ENCODE measurements at regions not wholly inside any gene's neighbourhood (a gene's known extent, or its start where the extent isn't known, plus 50 kb on each side); places are given as distances from the start of the nearest gene placed in this dataset.

DNA sequence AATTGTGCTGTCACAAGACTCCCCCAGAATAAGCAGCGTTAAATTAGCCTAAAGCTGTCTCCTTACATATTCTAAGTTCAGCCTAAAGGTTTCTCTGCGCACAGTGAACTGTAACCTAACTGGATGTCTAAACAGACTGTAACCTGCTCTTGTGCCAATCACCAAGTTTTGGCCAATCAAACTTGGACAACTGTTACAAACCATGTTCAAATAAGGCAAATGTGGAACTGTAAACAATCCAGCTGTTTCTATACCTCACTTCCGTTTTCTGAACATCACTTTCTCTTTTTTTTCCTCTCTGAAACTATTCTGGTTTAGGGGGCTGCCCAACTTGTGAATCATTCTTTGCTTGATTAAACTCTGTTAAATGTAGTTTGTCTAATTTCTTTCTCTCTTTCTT, 252.2 kb upstream of the HABP2 start:
- WGBS (ENCODE audit: extremely low coverage, insufficient coverage, low lambda C conversion rate) = no CpG with 5 or more reads among the region's 3 CpGs
- Histone ChIP-seq H3K4me3 (ENCODE audit: low read length) (no peak overlapping the region), H3K4me2 (ENCODE audit: low read length) (no peak overlapping the region), H3K4me1 (ENCODE audit: control insufficient read depth, low read depth, low read length) (no peaks in the 10 kb centered on the region), H3K9ac (ENCODE audit: low read length) (no peak overlapping the region), H4K8ac (ENCODE audit: low read depth, low read length) (no peak overlapping the region), H2BK5ac (ENCODE audit: low read length) (no peak overlapping the region), H2BK15ac (replicated peaks; ENCODE audit: low read depth) (no peak overlapping the region), H3K23ac (ENCODE audit: low read length) (no peak overlapping the region), H3K56ac (ENCODE audit: low read length) (no peak overlapping the region), H3K79me1 (ENCODE audit: low read length) (no peaks in the 10 kb centered on the region), H3K36me3 (ENCODE audit: control insufficient read depth, insufficient read depth, low read length) (no peaks in the 10 kb centered on the region), H3K4ac (ENCODE audit: low read depth, low read length) (no peak overlapping the region), H3K79me2 (ENCODE audit: control insufficient read depth, insufficient read depth, low read length) (no peaks in the 10 kb centered on the region), H3K27me3 (ENCODE audit: insufficient read depth, low read length, poor library complexity) (no peaks in the 10 kb centered on the region), H4K5ac (ENCODE audit: low read length) (no peak overlapping the region), H2BK120ac (ENCODE audit: low read depth, low read length) (no peak overlapping the region), H2AK5ac (ENCODE audit: low read length) (no peak overlapping the region), H3K18ac (ENCODE audit: low read length) (no peak overlapping the region), H3K27ac (ENCODE audit: low read depth, low read length) (no peak overlapping the region)
- no peak for DNase-seq

DNA sequence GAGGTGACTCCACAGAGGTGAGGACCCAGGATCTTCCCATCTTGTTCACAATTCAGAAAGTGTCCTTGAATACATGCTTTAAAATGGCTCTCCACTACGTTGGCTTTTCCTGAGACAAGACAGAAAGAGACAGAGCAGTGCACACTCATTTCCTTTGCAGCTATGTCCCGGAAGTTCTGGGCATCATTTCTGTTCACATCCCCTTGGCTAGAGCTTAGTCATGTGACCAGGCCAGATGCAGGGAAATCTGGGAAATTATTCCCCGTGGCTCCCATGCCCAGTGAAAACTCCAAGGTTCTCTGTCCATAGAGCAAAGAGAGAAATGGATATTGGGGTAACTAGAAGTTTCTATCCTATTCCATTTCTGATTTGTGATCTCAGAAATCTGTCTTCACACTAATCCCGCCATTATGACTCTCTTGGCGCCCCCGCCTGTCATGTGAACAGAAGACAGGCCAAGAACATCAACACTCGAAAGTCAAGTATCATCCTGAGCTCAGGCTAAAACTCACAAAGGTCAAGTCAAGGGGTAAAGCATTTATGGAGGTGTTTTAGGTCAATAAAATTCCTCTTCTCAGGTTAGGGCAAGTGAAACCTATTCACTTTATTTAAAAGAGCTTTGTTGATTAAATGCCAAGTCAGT, 251.4 kb upstream of the HABP2 start:
- no peak overlapping the region for H2BK5ac ChIP-seq (ENCODE audit: low read length)
- H3K4ac ChIP-seq (ENCODE audit: low read depth, low read length) = no peak overlapping the region
- H2BK15ac ChIP-seq (replicated peaks; ENCODE audit: low read depth) = no peak overlapping the region
- no CpG with 5 or more reads among the region's 7 CpGs for WGBS (ENCODE audit: extremely low coverage, insufficient coverage, low lambda C conversion rate)
- H3K36me3 ChIP-seq (ENCODE audit: control insufficient read depth, insufficient read depth, low read length) = no peaks in the 10 kb centered on the region
- H3K23ac ChIP-seq (ENCODE audit: low read length) = no peak overlapping the region
- no peaks in the 10 kb centered on the region for H3K4me1 ChIP-seq (ENCODE audit: control insufficient read depth, low read depth, low read length)
- H3K27me3 ChIP-seq (ENCODE audit: insufficient read depth, low read length, poor library complexity) = no peaks in the 10 kb centered on the region
- no peak overlapping the region for H2AK5ac ChIP-seq (ENCODE audit: low read length)
- H3K27ac ChIP-seq (ENCODE audit: low read depth, low read length) = no peak overlapping the region
- DNase-seq = peak; percentile 39
- no peak overlapping the region for H2BK120ac ChIP-seq (ENCODE audit: low read depth, low read length)
- no peak overlapping the region for H3K4me3 ChIP-seq (ENCODE audit: low read length)
- no peaks in the 10 kb centered on the region for H3K79me1 ChIP-seq (ENCODE audit: low read length)
- H3K79me2 ChIP-seq (ENCODE audit: control insufficient read depth, insufficient read depth, low read length) = no peaks in the 10 kb centered on the region
- H3K9ac ChIP-seq (ENCODE audit: low read length) = no peak overlapping the region
- H3K4me2 ChIP-seq (ENCODE audit: low read length) = no peak overlapping the region
- no peak overlapping the region for H3K56ac ChIP-seq (ENCODE audit: low read length)
- H4K8ac ChIP-seq (ENCODE audit: low read depth, low read length) = no peak overlapping the region
- H3K18ac ChIP-seq (ENCODE audit: low read length) = no peak overlapping the region
- H4K5ac ChIP-seq (ENCODE audit: low read length) = no peak overlapping the region

GRCh38 chr10:113302062-113302461, 250.8 kb upstream of the HABP2 start:
- Histone ChIP-seq H2BK15ac (replicated peaks; ENCODE audit: low read depth) (no peak overlapping the region), H3K23ac (ENCODE audit: low read length) (no peak overlapping the region), H3K56ac (ENCODE audit: low read length) (no peak overlapping the region), H2BK5ac (ENCODE audit: low read length) (no peak overlapping the region), H3K79me2 (ENCODE audit: control insufficient read depth, insufficient read depth, low read length) (no peaks in the 10 kb centered on the region), H3K79me1 (ENCODE audit: low read length) (no peaks in the 10 kb centered on the region), H2AK5ac (ENCODE audit: low read length) (no peak overlapping the region), H3K4me2 (ENCODE audit: low read length) (no peak overlapping the region), H3K36me3 (ENCODE audit: control insufficient read depth, insufficient read depth, low read length) (no peaks in the 10 kb centered on the region), H3K27me3 (ENCODE audit: insufficient read depth, low read length, poor library complexity) (no peaks in the 10 kb centered on the region), H3K4me1 (ENCODE audit: control insufficient read depth, low read depth, low read length) (no peaks in the 10 kb centered on the region), H3K18ac (ENCODE audit: low read length) (no peak overlapping the region), H3K4me3 (ENCODE audit: low read length) (no peak overlapping the region), H4K8ac (ENCODE audit: low read depth, low read length) (no peak overlapping the region), H3K27ac (ENCODE audit: low read depth, low read length) (no peak overlapping the region), H3K9ac (ENCODE audit: low read length) (no peak overlapping the region), H2BK120ac (ENCODE audit: low read depth, low read length) (no peak overlapping the region), H3K4ac (ENCODE audit: low read depth, low read length) (no peak overlapping the region), H4K5ac (ENCODE audit: low read length) (no peak overlapping the region)
- WGBS (ENCODE audit: extremely low coverage, insufficient coverage, low lambda C conversion rate) = no CpG with 5 or more reads among the region's 3 CpGs
- DNase-seq = no peak

DNA sequence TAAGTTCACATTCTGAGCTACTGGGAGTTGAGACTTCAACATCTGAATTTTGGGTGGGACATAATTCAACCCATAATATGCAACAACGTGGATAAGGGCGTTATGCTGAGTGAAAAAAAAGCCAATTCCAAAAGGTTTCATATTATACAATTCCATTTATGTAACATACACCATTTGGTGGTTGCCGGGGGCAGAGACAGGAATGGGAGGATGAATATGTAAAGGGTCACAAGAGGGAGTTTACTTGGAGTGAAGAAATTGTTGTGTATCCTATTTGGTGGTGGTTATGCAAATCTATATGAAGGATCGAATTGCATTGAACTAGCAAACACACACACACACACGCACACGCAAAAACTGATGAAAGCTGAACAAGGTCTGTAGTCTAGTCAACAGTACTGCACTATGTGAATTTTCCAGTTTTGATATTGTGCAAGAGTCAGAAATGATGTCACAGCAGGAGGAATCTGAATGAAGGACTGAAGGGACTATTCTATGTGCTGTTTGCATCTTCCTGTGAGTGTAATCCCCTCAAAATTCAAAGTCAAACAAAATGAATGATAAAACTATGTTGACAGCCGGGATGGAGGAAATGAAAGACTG, 249.2 kb upstream of the HABP2 start:
- Histone ChIP-seq H3K56ac (ENCODE audit: low read length) (no peak overlapping the region), H3K36me3 (ENCODE audit: control insufficient read depth, insufficient read depth, low read length) (no peaks in the 10 kb centered on the region), H3K4ac (ENCODE audit: low read depth, low read length) (no peak overlapping the region), H3K27me3 (ENCODE audit: insufficient read depth, low read length, poor library complexity) (no peaks in the 10 kb centered on the region), H2AK5ac (ENCODE audit: low read length) (no peak overlapping the region), H3K27ac (ENCODE audit: low read depth, low read length) (no peak overlapping the region), H3K4me1 (ENCODE audit: control insufficient read depth, low read depth, low read length) (no peaks in the 10 kb centered on the region), H3K9ac (ENCODE audit: low read length) (no peak overlapping the region), H2BK5ac (ENCODE audit: low read length) (no peak overlapping the region), H3K79me2 (ENCODE audit: control insufficient read depth, insufficient read depth, low read length) (no peaks in the 10 kb centered on the region), H3K4me2 (ENCODE audit: low read length) (no peak overlapping the region), H4K8ac (ENCODE audit: low read depth, low read length) (no peak overlapping the region), H3K79me1 (ENCODE audit: low read length) (no peaks in the 10 kb centered on the region), H2BK120ac (ENCODE audit: low read depth, low read length) (no peak overlapping the region), H2BK15ac (replicated peaks; ENCODE audit: low read depth) (no peak overlapping the region), H3K23ac (ENCODE audit: low read length) (no peak overlapping the region), H3K4me3 (ENCODE audit: low read length) (no peak overlapping the region), H3K18ac (ENCODE audit: low read length) (no peak overlapping the region), H4K5ac (ENCODE audit: low read length) (no peak overlapping the region)
- DNase-seq = no peak
- WGBS (ENCODE audit: extremely low coverage, insufficient coverage, low lambda C conversion rate) = no CpG with 5 or more reads among the region's 7 CpGs

DNA sequence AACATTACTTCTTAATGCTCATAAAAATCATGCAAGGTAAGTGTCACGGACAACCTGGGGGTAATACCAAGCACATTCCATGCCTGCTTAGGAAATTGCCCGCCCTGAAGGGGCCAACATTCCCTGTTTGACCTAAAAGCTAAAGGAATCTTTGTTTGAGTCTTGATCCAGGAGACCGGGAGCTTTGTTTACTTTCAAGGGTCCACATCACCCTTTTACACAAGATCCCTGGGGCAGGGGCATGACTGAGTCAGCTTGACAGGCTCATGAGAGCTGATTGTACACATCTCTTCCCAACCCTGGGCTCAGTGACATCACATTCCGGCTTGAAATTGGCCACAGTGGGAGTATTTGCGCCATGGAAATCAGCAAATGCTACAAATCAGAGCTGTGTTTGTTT, 248.1 kb upstream of the HABP2 start:
- H3K36me3 ChIP-seq (ENCODE audit: control insufficient read depth, insufficient read depth, low read length) = no peaks in the 10 kb centered on the region
- no peak overlapping the region for H2BK15ac ChIP-seq (replicated peaks; ENCODE audit: low read depth)
- no peak overlapping the region for H2AK5ac ChIP-seq (ENCODE audit: low read length)
- H3K27me3 ChIP-seq (ENCODE audit: insufficient read depth, low read length, poor library complexity) = no peaks in the 10 kb centered on the region
- no peak overlapping the region for H3K18ac ChIP-seq (ENCODE audit: low read length)
- H3K56ac ChIP-seq (ENCODE audit: low read length) = no peak overlapping the region
- no peak overlapping the region for H3K27ac ChIP-seq (ENCODE audit: low read depth, low read length)
- H3K23ac ChIP-seq (ENCODE audit: low read length) = no peak overlapping the region
- H2BK5ac ChIP-seq (ENCODE audit: low read length) = no peak overlapping the region
- no CpG with 5 or more reads among the region's 5 CpGs for WGBS (ENCODE audit: extremely low coverage, insufficient coverage, low lambda C conversion rate)
- H3K4ac ChIP-seq (ENCODE audit: low read depth, low read length) = no peak overlapping the region
- no peaks in the 10 kb centered on the region for H3K4me1 ChIP-seq (ENCODE audit: control insufficient read depth, low read depth, low read length)
- no peak overlapping the region for H3K4me2 ChIP-seq (ENCODE audit: low read length)
- DNase-seq = peak; percentile 36
- no peak overlapping the region for H3K9ac ChIP-seq (ENCODE audit: low read length)
- no peak overlapping the region for H3K4me3 ChIP-seq (ENCODE audit: low read length)
- H3K79me1 ChIP-seq (ENCODE audit: low read length) = no peaks in the 10 kb centered on the region
- H2BK120ac ChIP-seq (ENCODE audit: low read depth, low read length) = no peak overlapping the region
- no peak overlapping the region for H4K5ac ChIP-seq (ENCODE audit: low read length)
- H3K79me2 ChIP-seq (ENCODE audit: control insufficient read depth, insufficient read depth, low read length) = no peaks in the 10 kb centered on the region
- no peak overlapping the region for H4K8ac ChIP-seq (ENCODE audit: low read depth, low read length)

DNA sequence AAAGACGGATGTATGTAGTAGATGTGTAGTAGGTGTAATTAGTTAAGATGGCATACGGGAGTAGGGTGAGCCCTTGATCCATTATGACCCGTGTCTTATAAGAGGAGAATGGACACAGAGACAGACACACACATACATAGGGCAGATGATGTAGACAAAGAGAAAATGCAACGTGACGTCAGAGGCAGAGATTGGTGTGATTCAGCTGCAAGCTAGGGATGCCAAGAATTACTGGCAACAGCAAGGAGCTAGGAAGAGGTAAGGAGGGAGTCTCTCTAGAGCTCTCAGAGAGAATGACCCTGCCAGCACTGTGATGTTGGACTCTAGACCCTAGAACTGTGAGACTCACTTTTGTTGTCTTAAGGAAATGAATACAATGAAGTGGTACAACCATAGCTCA, 247.0 kb upstream of the HABP2 start:
- Histone ChIP-seq H3K27ac (ENCODE audit: low read depth, low read length) (no peak overlapping the region), H3K27me3 (ENCODE audit: insufficient read depth, low read length, poor library complexity) (no peaks in the 10 kb centered on the region), H4K8ac (ENCODE audit: low read depth, low read length) (no peak overlapping the region), H2AK5ac (ENCODE audit: low read length) (no peak overlapping the region), H2BK15ac (replicated peaks; ENCODE audit: low read depth) (no peak overlapping the region), H3K4me1 (ENCODE audit: control insufficient read depth, low read depth, low read length) (no peaks in the 10 kb centered on the region), H3K4me2 (ENCODE audit: low read length) (no peak overlapping the region), H3K36me3 (ENCODE audit: control insufficient read depth, insufficient read depth, low read length) (no peaks in the 10 kb centered on the region), H3K79me1 (ENCODE audit: low read length) (no peaks in the 10 kb centered on the region), H3K23ac (ENCODE audit: low read length) (no peak overlapping the region), H3K4me3 (ENCODE audit: low read length) (no peak overlapping the region), H4K5ac (ENCODE audit: low read length) (no peak overlapping the region), H2BK5ac (ENCODE audit: low read length) (no peak overlapping the region), H3K4ac (ENCODE audit: low read depth, low read length) (no peak overlapping the region), H3K56ac (ENCODE audit: low read length) (no peak overlapping the region), H3K79me2 (ENCODE audit: control insufficient read depth, insufficient read depth, low read length) (no peaks in the 10 kb centered on the region), H2BK120ac (ENCODE audit: low read depth, low read length) (no peak overlapping the region), H3K18ac (ENCODE audit: low read length) (no peak overlapping the region), H3K9ac (ENCODE audit: low read length) (no peak overlapping the region)
- WGBS (ENCODE audit: extremely low coverage, insufficient coverage, low lambda C conversion rate) = no CpG with 5 or more reads among the region's 5 CpGs
- DNase-seq = no peak

Data from mesendoderm (in vitro differentiated cells).